ENCODE measurements at regions not wholly inside any gene's neighbourhood (a gene's known extent, or its start where the extent isn't known, plus 50 kb on each side); places are given as distances from the start of the nearest gene placed in this dataset.

- ChIA-PET CTCF (no interaction called here), POLR2A (no interaction called here)
- Mint-ChIP-seq H3K4me3 (no peak overlapping the region), H3K36me3 (ENCODE audit: low read depth) (no peaks in the 10 kb centered on the region), H3K27me3 (peaks cover 11% of the 10 kb centered on the region), H3K4me1 (no peaks in the 10 kb centered on the region), H3K27ac (no peak overlapping the region), H3K9me3 (no peaks in the 10 kb centered on the region)
- no peak for DNase-seq
These were observed 72.5 kb upstream of the DNAH14 start for GRCh38 chr1:224856973-224857372.

GRCh38 chr1:224859651-224860050, 69.8 kb upstream of the DNAH14 start:
- peaks cover 11% of the 10 kb centered on the region for H3K27me3 Mint-ChIP-seq
- no peaks in the 10 kb centered on the region for H3K4me1 Mint-ChIP-seq
- CTCF ChIA-PET: no interaction called here
- H3K27ac Mint-ChIP-seq: no peak overlapping the region
- H3K9me3 Mint-ChIP-seq: no peaks in the 10 kb centered on the region
- POLR2A ChIA-PET: no interaction called here
- no peak overlapping the region for H3K4me3 Mint-ChIP-seq
- H3K36me3 Mint-ChIP-seq (ENCODE audit: low read depth): no peaks in the 10 kb centered on the region
- no peak for DNase-seq

- H3K27me3 Mint-ChIP-seq: peaks cover 8% of the 10 kb centered on the region
- ChIA-PET CTCF (interaction anchor here (0.8 kb wide), 1 partner anchor 74 kb away, joined by 4 read pairs; no protein-coding TSS in a partner anchor), POLR2A (no interaction called here)
- H3K27ac Mint-ChIP-seq: no peak overlapping the region
- no peak for DNase-seq
- no peaks in the 10 kb centered on the region for H3K36me3 Mint-ChIP-seq (ENCODE audit: low read depth)
- no peak overlapping the region for H3K4me3 Mint-ChIP-seq
- no peaks in the 10 kb centered on the region for H3K4me1 Mint-ChIP-seq
- no peaks in the 10 kb centered on the region for H3K9me3 Mint-ChIP-seq
These were observed 68.8 kb upstream of the DNAH14 start for GRCh38 chr1:224860488-224861338.

GRCh38 chr1:224861339-224861716, 68.1 kb upstream of the DNAH14 start:
- Mint-ChIP-seq H3K27me3 (peaks cover 10% of the 10 kb centered on the region), H3K36me3 (ENCODE audit: low read depth) (no peaks in the 10 kb centered on the region), H3K4me3 (no peak overlapping the region), H3K9me3 (no peaks in the 10 kb centered on the region), H3K27ac (no peak overlapping the region), H3K4me1 (no peaks in the 10 kb centered on the region)
- POLR2A ChIA-PET: no interaction called here
- no peak for DNase-seq
- CTCF ChIA-PET: interaction anchor here (0.8 kb wide), 1 partner anchor 75 kb away, joined by 4 read pairs; no protein-coding TSS in a partner anchor

DNA sequence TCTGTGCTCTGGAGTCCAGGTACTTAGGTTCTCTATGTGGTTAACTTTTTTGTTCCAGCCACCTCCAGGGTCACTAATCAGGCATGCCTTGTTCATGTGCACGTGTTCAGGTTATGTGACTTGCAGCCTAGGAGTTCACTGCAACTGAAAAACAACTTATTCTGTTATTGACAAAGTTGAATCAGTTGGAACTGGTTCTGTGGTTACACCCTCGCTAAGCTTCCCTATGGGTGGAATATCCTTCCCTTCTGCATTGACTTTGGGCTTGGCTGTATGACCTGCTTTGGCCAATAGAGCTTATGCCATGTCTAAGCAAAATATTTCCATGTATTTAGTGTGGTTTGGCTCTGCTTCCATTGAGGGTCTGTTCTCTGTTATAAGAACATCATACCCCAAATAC, 66.0 kb upstream of the DNAH14 start:
- no peak overlapping the region for H3K4me3 Mint-ChIP-seq
- CTCF ChIA-PET: interaction anchor here (0.9 to 1.2 kb wide), 2 partner anchors 11 to 12 kb away, joined by 3 to 4 read pairs; no protein-coding TSS in a partner anchor
- H3K9me3 Mint-ChIP-seq: no peaks in the 10 kb centered on the region
- POLR2A ChIA-PET: no interaction called here
- no peaks in the 10 kb centered on the region for H3K36me3 Mint-ChIP-seq (ENCODE audit: low read depth)
- H3K27me3 Mint-ChIP-seq: peaks cover 10% of the 10 kb centered on the region
- no peak for DNase-seq
- no peak overlapping the region for H3K27ac Mint-ChIP-seq
- no peaks in the 10 kb centered on the region for H3K4me1 Mint-ChIP-seq

DNA sequence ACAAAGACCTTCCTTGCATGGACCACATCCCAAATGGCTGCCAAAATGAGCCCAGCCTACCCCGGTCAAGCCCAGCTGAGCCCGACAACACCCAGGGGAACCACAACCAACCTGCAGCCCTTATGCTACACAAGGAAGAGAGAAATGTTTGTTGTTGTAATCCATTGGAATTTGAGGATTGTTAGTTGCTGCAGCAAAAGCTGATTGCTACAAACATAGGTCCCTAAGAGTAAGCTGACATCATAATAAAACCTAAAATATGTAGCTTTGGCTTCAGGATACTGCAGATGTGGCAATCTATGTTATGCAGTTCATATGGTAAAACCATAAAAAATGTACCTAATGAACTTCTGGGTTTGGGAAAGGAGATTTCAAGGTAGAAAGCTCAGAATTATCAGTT, 65.5 kb upstream of the DNAH14 start:
- no peak overlapping the region for H3K4me3 Mint-ChIP-seq
- no peak overlapping the region for H3K27ac Mint-ChIP-seq
- H3K9me3 Mint-ChIP-seq: no peaks in the 10 kb centered on the region
- no peaks in the 10 kb centered on the region for H3K36me3 Mint-ChIP-seq (ENCODE audit: low read depth)
- peaks cover 8% of the 10 kb centered on the region for H3K27me3 Mint-ChIP-seq
- ChIA-PET CTCF (interaction anchor here (1.2 kb wide), 1 partner anchor 13 kb away, joined by 4 read pairs; no protein-coding TSS in a partner anchor), POLR2A (no interaction called here)
- H3K4me1 Mint-ChIP-seq: no peaks in the 10 kb centered on the region
- DNase-seq: no peak

GRCh38 chr1:224865510-224865909, 64.0 kb upstream of the DNAH14 start:
- ChIA-PET CTCF (no interaction called here), POLR2A (no interaction called here)
- Mint-ChIP-seq H3K4me3 (no peak overlapping the region), H3K36me3 (ENCODE audit: low read depth) (no peaks in the 10 kb centered on the region), H3K4me1 (no peaks in the 10 kb centered on the region), H3K9me3 (no peaks in the 10 kb centered on the region), H3K27me3 (peaks cover 5% of the 10 kb centered on the region), H3K27ac (no peak overlapping the region)
- no peak for DNase-seq

DNA sequence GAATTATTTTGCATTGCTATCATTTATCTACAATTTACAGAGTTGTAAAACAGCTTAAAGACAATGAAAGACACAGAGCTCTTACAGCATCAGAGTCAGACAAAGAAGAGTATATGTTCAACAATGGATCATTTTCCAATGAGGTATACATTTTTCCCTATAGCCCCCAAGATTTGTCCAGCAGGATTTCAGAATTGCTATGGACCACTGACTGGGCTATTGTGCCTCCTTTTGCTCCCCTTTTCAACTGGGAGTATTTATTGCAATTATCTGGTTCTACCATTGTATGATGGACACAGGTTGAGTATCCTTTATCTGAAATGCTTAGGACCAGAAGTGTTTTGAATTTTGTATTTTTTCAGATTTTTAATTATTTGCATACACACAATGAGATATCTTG, 62.5 kb upstream of the DNAH14 start:
- Mint-ChIP-seq H3K4me1 (no peaks in the 10 kb centered on the region), H3K27ac (no peak overlapping the region), H3K9me3 (no peaks in the 10 kb centered on the region), H3K36me3 (ENCODE audit: low read depth) (no peaks in the 10 kb centered on the region), H3K27me3 (peaks cover 5% of the 10 kb centered on the region), H3K4me3 (no peak overlapping the region)
- CTCF ChIA-PET: no interaction called here
- no peak for DNase-seq
- POLR2A ChIA-PET: no interaction called here

DNA sequence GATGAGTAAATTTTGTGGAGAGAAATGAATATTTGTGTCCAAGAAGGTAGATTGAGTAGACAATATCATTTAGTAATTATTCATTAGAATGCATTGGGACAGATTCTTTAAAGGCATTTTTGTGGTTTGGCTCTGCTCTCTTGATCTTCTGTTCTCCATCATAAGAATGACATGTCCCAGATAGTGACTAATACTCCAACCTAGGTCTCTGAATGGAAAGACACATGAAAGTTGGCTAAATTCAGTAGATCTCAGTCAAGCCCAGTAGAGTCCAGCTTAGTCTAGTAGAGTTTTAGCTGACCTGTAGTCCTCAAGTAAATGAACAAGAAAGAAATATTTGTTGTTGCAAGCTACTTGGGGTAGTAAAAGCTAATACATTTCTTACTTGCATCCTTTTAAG, 61.8 kb upstream of the DNAH14 start:
- DNase-seq: no peak
- CTCF ChIA-PET: no interaction called here
- Mint-ChIP-seq H3K27ac (no peak overlapping the region), H3K9me3 (no peaks in the 10 kb centered on the region), H3K4me1 (no peaks in the 10 kb centered on the region), H3K27me3 (peaks cover 5% of the 10 kb centered on the region), H3K36me3 (ENCODE audit: low read depth) (no peaks in the 10 kb centered on the region), H3K4me3 (no peak overlapping the region)
- POLR2A ChIA-PET: no interaction called here

GRCh38 chr1:224872832-224873433, 56.5 kb upstream of the DNAH14 start:
- H3K4me1 Mint-ChIP-seq: no peaks in the 10 kb centered on the region
- H3K27ac Mint-ChIP-seq: no peak overlapping the region
- ChIA-PET CTCF (no interaction called here), POLR2A (no interaction called here)
- H3K4me3 Mint-ChIP-seq: no peak overlapping the region
- peaks cover 17% of the 10 kb centered on the region for H3K27me3 Mint-ChIP-seq
- DNase-seq: no peak
- H3K36me3 Mint-ChIP-seq (ENCODE audit: low read depth): no peaks in the 10 kb centered on the region
- no peaks in the 10 kb centered on the region for H3K9me3 Mint-ChIP-seq

- ChIA-PET POLR2A (no interaction called here), CTCF (no interaction called here)
- no peak for DNase-seq
- Mint-ChIP-seq H3K27ac (no peak overlapping the region), H3K4me1 (no peaks in the 10 kb centered on the region), H3K4me3 (no peak overlapping the region), H3K9me3 (no peaks in the 10 kb centered on the region), H3K27me3 (peaks cover 17% of the 10 kb centered on the region), H3K36me3 (ENCODE audit: low read depth) (no peaks in the 10 kb centered on the region)
These were observed 55.8 kb upstream of the DNAH14 start for GRCh38 chr1:224873434-224874369.

GRCh38 chr1:224874775-224875174, 54.7 kb upstream of the DNAH14 start:
- no peaks in the 10 kb centered on the region for H3K9me3 Mint-ChIP-seq
- POLR2A ChIA-PET: no interaction called here
- DNase-seq: no peak
- no peaks in the 10 kb centered on the region for H3K36me3 Mint-ChIP-seq (ENCODE audit: low read depth)
- no peak overlapping the region for H3K4me3 Mint-ChIP-seq
- CTCF ChIA-PET: interaction anchor here (0.5 to 1.0 kb wide), 2 partner anchors 12 to 1495 kb away, joined by 3 to 4 read pairs; no protein-coding TSS in a partner anchor
- no peaks in the 10 kb centered on the region for H3K4me1 Mint-ChIP-seq
- H3K27me3 Mint-ChIP-seq: peaks cover 17% of the 10 kb centered on the region
- no peak overlapping the region for H3K27ac Mint-ChIP-seq
